ENCODE measurements at regions not wholly inside any gene's neighbourhood (a gene's known extent, or its start where the extent isn't known, plus 50 kb on each side); places are given as distances from the start of the nearest gene placed in this dataset.
"Not testable (repeated sequence)": the region's sequence is repeated elsewhere in the genome, so short reads cannot be mapped to it uniquely, and the experiment has no call there.

DNA sequence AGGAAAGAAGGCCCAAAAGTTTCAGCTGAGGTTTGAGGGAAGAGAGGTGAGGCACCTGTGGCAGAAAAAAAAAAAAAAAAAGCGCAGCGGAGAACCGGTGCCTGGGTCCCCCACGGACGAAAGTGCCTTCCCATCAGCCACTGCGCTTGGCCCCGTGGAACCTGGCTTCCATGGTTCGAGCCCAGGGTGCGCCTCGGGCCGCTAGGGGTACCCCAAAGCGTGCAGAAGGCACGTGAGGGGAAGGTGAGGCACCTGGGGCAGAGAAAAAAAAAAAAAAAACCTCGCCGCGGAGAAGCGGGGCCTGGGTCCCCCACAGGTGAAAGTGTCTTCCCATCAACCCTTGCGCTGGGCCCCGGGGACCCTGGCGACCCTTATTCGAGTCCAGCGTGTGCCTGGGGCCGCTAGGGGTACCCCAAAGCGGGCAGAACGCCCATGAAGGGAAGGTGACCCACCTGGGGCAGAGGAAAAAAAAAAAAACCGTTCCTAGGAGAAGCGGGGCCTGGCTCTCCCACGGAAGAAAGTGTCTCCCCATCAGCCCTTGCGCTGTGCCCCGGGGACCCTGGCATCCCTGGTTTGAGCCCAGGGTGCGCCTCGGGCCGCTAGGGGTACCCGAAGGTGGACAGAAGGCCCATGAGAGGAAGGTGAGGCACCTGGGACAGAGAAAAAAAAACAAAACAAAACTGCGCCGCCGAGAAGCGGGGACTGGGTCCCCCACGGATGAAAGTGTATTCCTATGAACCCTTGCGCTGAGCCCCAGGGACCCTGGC lies 228.6 kb downstream of the CCDC74A start:
- H3K27ac ChIP-seq (ENCODE audit: insufficient read depth, low read length) = no peak overlapping the region
- no peak for DNase-seq (ENCODE audit: low read depth in 2 of 2)
- H3K9me3 ChIP-seq (ENCODE audit: control insufficient read depth, insufficient read depth, low read depth, low read length) = no peaks in the 10 kb centered on the region
- no peak for TF ChIP-seq EZH2 (IDR thresholded peaks at IDR 0.05; ENCODE audit: low read length, missing control alignments)
- TF ChIP-seq CTCF (conservative IDR thresholded peaks at IDR 0.05 in 1 of 2, IDR thresholded peaks at IDR 0.05 in 1 of 2; ENCODE audit: low read depth in 1 of 2, low read length in 2 of 2) = no peak
- H3K9ac ChIP-seq (ENCODE audit: insufficient read depth, low read length) = no peak overlapping the region
- H3K27me3 ChIP-seq (ENCODE audit: control insufficient read depth, insufficient read depth, low read length) = no peaks in the 10 kb centered on the region
- H3K36me3 ChIP-seq (ENCODE audit: control insufficient read depth, insufficient read depth, low read length) = no peaks in the 10 kb centered on the region
- H3K4me2 ChIP-seq (ENCODE audit: extremely low read depth, insufficient read depth, low read length) = no peak overlapping the region
- H4K20me1 ChIP-seq (ENCODE audit: control insufficient read depth, extremely low read depth, insufficient read depth, low read length) = no peaks in the 10 kb centered on the region
- no peaks in the 10 kb centered on the region for H3K4me1 ChIP-seq (ENCODE audit: control insufficient read depth, extremely low read depth, insufficient read depth, low read length)
- no peak overlapping the region for H3K4me3 ChIP-seq (replicated peaks in 1 of 4; ENCODE audit: control extremely low read depth in 1 of 4, insufficient read depth in 1 of 4, low read depth in 3 of 4, low read length in 4 of 4)
- H3K79me2 ChIP-seq (ENCODE audit: control insufficient read depth, insufficient read depth, low read length) = no peaks in the 10 kb centered on the region
- no peak overlapping the region for H2AFZ ChIP-seq (ENCODE audit: low read length)

DNA sequence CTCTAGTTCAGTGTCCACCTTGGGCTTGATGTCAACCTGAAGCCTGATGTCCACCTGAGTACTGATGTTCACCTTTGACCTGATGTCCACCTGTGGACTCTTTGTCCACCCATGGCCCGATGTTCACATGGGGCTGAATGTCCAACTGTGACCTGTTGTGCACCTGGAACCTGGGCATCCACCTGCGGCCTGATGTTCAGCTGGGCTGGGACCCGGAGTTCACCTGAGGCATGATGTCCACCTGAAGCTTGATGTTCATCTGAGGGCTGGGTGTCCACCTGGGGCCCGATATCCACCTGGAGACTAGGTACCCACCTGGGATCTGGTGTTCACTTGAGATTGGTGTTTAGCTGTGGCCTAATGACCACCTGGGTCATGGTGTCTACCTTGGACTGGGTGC lies 231.3 kb downstream of the CCDC74A start:
- H2AFZ ChIP-seq (ENCODE audit: low read length); H3K4me1 ChIP-seq (ENCODE audit: control insufficient read depth, extremely low read depth, insufficient read depth, low read length); H3K4me3 ChIP-seq (replicated peaks in 1 of 4; ENCODE audit: control extremely low read depth in 1 of 4, insufficient read depth in 1 of 4, low read depth in 3 of 4, low read length in 4 of 4); H3K4me2 ChIP-seq (ENCODE audit: extremely low read depth, insufficient read depth, low read length); H3K27me3 ChIP-seq (ENCODE audit: control insufficient read depth, insufficient read depth, low read length); H3K27ac ChIP-seq (ENCODE audit: insufficient read depth, low read length); H3K79me2 ChIP-seq (ENCODE audit: control insufficient read depth, insufficient read depth, low read length); H3K9me3 ChIP-seq (ENCODE audit: control insufficient read depth, insufficient read depth, low read depth, low read length); H3K9ac ChIP-seq (ENCODE audit: insufficient read depth, low read length); H3K36me3 ChIP-seq (ENCODE audit: control insufficient read depth, insufficient read depth, low read length); H4K20me1 ChIP-seq (ENCODE audit: control insufficient read depth, extremely low read depth, insufficient read depth, low read length); DNase-seq (ENCODE audit: low read depth in 2 of 2): not testable (repeated sequence)

DNA sequence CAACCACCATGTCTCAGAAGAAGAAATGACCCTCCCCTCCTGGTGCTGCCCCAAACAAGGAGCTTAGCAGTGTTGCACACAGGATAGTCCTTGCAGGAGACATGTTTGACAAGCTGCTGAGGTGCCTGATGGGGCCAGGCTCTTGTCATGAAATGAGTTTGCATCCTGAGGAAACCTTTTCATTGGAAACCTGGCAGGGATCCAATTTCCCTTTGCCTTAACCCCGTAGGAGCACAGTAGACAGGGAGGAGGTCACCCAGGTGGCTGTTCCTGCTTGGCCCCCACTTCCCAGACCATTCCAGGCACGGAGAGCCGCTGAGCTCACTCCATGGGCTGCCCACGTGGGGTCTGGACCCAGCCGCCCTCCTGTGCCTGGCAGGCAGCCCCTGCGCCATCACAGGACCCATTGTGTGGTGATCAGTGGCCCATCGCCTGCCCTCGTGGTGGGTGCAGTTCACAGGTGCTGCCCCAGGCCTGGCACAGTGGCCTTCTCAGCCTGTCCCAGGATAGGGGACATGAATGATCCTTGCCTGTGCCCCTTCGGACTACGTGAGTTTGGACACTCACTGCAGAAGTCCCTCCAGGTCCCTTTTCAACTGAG lies 247.4 kb downstream of the CCDC74A start:
- H3K4me2 ChIP-seq (ENCODE audit: extremely low read depth, insufficient read depth, low read length); H3K9me3 ChIP-seq (ENCODE audit: control insufficient read depth, insufficient read depth, low read depth, low read length); H3K27me3 ChIP-seq (ENCODE audit: control insufficient read depth, insufficient read depth, low read length); H2AFZ ChIP-seq (ENCODE audit: low read length); DNase-seq (ENCODE audit: low read depth in 2 of 2); H3K79me2 ChIP-seq (ENCODE audit: control insufficient read depth, insufficient read depth, low read length); H3K9ac ChIP-seq (ENCODE audit: insufficient read depth, low read length); H3K27ac ChIP-seq (ENCODE audit: insufficient read depth, low read length); H3K4me3 ChIP-seq (replicated peaks in 1 of 4; ENCODE audit: control extremely low read depth in 1 of 4, insufficient read depth in 1 of 4, low read depth in 3 of 4, low read length in 4 of 4); H3K36me3 ChIP-seq (ENCODE audit: control insufficient read depth, insufficient read depth, low read length); H4K20me1 ChIP-seq (ENCODE audit: control insufficient read depth, extremely low read depth, insufficient read depth, low read length); H3K4me1 ChIP-seq (ENCODE audit: control insufficient read depth, extremely low read depth, insufficient read depth, low read length): not testable (repeated sequence)

GRCh38 chr2:131775903-131776506 lies 248.3 kb downstream of the CCDC74A start:
- H3K4me3 ChIP-seq (replicated peaks in 1 of 4; ENCODE audit: control extremely low read depth in 1 of 4, insufficient read depth in 1 of 4, low read depth in 3 of 4, low read length in 4 of 4); H3K27ac ChIP-seq (ENCODE audit: insufficient read depth, low read length); DNase-seq (ENCODE audit: low read depth in 2 of 2); H3K36me3 ChIP-seq (ENCODE audit: control insufficient read depth, insufficient read depth, low read length); H3K27me3 ChIP-seq (ENCODE audit: control insufficient read depth, insufficient read depth, low read length); H3K4me2 ChIP-seq (ENCODE audit: extremely low read depth, insufficient read depth, low read length); H3K9me3 ChIP-seq (ENCODE audit: control insufficient read depth, insufficient read depth, low read depth, low read length); H3K79me2 ChIP-seq (ENCODE audit: control insufficient read depth, insufficient read depth, low read length); H3K9ac ChIP-seq (ENCODE audit: insufficient read depth, low read length); H4K20me1 ChIP-seq (ENCODE audit: control insufficient read depth, extremely low read depth, insufficient read depth, low read length); H3K4me1 ChIP-seq (ENCODE audit: control insufficient read depth, extremely low read depth, insufficient read depth, low read length); H2AFZ ChIP-seq (ENCODE audit: low read length): not testable (repeated sequence)

DNA sequence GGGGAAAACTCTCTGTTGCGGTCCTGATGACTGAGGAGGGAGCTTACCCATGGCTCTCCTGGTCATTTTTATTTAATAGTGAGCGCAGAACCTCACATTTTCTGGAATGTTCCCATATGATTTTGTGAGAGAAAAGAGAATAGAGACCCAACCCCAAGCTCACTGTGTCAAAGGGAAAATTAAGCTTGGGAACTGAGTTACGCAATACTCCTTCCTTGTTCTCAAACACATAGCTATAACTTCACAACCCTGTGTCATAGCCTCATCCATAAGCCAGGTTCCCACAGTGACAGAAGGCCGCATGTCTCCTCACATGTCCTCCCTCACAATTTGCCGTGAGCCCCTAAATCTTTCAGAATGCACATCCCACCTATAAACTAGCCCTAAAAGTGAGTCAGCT lies 252.8 kb downstream of the CCDC74A start:
- H3K4me1 ChIP-seq (ENCODE audit: control insufficient read depth, extremely low read depth, insufficient read depth, low read length); H3K9ac ChIP-seq (ENCODE audit: insufficient read depth, low read length); H2AFZ ChIP-seq (ENCODE audit: low read length); H3K4me2 ChIP-seq (ENCODE audit: extremely low read depth, insufficient read depth, low read length); H3K4me3 ChIP-seq (replicated peaks in 1 of 4; ENCODE audit: control extremely low read depth in 1 of 4, insufficient read depth in 1 of 4, low read depth in 3 of 4, low read length in 4 of 4); H3K9me3 ChIP-seq (ENCODE audit: control insufficient read depth, insufficient read depth, low read depth, low read length); DNase-seq (ENCODE audit: low read depth in 2 of 2); H4K20me1 ChIP-seq (ENCODE audit: control insufficient read depth, extremely low read depth, insufficient read depth, low read length); H3K27ac ChIP-seq (ENCODE audit: insufficient read depth, low read length); H3K79me2 ChIP-seq (ENCODE audit: control insufficient read depth, insufficient read depth, low read length); H3K36me3 ChIP-seq (ENCODE audit: control insufficient read depth, insufficient read depth, low read length); H3K27me3 ChIP-seq (ENCODE audit: control insufficient read depth, insufficient read depth, low read length): not testable (repeated sequence)

Measured in fibroblast of lung (primary cell).